ENCODE measurements at regions not wholly inside any gene's neighbourhood (a gene's known extent, or its start where the extent isn't known, plus 50 kb on each side); places are given as distances from the start of the nearest gene placed in this dataset.
A peak's percentile ranks its signal among the peaks of the same experiment; 100 is the strongest.
"Not testable (repeated sequence)": the region's sequence is repeated elsewhere in the genome, so short reads cannot be mapped to it uniquely, and the experiment has no call there.

DNA sequence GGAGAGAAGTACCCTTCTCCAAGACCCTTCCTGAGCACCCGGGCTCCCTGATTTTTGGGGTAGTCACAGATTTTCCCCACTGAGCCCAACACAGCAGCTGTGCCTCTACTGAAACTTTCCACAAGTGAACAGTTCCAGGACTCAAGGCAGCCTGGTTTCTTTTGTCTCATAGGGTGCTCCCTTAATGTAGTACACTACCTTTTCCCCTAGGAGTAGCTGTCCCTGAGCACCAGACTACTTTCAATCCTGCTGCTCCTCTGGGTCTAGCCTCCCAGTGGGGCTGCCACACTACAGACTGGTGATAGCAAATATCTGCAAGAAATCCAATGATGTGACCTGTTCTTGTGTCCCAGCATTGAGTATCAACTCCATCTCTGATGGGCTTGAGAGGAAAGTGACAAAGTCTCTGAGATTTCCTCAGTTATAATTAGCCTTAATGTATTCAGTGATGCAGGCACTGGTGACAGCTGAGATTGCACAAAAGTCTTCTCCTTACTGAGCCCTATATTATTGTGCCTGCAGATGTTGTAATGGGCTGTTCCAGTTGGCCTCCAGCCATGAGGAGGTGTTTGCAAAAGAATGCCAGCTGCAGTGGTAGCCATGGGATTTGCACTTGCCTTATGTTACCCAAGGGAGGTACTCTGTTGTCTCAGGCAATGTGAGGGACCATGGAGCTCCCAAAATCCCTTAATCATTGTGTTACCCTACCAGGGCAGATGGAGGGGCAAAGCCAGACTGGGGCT lies 1802.5 kb downstream of the EFNA5 start:
- H3K4me3 ChIP-seq (ENCODE audit: low read depth, low read length) = no peak overlapping the region
- peak; percentile 35 for DNase-seq (ENCODE audit: low read depth)
- TF ChIP-seq, protein P1, sequence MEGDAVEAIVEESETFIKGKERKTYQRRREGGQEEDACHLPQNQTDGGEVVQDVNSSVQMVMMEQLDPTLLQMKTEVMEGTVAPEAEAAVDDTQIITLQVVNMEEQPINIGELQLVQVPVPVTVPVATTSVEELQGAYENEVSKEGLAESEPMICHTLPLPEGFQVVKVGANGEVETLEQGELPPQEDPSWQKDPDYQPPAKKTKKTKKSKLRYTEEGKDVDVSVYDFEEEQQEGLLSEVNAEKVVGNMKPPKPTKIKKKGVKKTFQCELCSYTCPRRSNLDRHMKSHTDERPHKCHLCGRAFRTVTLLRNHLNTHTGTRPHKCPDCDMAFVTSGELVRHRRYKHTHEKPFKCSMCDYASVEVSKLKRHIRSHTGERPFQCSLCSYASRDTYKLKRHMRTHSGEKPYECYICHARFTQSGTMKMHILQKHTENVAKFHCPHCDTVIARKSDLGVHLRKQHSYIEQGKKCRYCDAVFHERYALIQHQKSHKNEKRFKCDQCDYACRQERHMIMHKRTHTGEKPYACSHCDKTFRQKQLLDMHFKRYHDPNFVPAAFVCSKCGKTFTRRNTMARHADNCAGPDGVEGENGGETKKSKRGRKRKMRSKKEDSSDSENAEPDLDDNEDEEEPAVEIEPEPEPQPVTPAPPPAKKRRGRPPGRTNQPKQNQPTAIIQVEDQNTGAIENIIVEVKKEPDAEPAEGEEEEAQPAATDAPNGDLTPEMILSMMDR (conservative IDR thresholded peaks at IDR 0.05; ENCODE audit: low read depth, low read length) = peak; percentile 14

DNA sequence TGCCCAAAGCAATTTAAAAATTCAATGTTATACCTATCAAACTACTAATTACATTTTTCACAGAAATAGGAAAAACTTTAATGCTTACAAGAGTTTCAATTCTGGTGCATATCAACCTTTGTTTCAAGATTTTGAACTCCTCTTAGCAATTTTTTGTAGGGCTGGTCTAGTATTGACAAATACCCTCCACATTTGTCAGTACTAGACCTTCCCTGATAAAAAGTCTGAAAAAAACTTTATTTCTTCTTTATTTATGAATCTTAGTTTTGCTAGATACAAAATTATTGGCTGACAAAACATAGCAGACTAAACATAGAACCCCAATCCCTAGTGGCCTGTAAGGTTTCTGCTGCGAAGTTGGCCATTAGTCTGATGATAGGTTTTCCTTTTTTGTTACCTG lies 1804.9 kb downstream of the EFNA5 start:
- TF ChIP-seq, protein P1 (conservative IDR thresholded peaks at IDR 0.05; ENCODE audit: low read depth, low read length) = no peak
- DNase-seq (ENCODE audit: low read depth) = no peak
- H3K4me3 ChIP-seq (ENCODE audit: low read depth, low read length) = no peak overlapping the region

DNA sequence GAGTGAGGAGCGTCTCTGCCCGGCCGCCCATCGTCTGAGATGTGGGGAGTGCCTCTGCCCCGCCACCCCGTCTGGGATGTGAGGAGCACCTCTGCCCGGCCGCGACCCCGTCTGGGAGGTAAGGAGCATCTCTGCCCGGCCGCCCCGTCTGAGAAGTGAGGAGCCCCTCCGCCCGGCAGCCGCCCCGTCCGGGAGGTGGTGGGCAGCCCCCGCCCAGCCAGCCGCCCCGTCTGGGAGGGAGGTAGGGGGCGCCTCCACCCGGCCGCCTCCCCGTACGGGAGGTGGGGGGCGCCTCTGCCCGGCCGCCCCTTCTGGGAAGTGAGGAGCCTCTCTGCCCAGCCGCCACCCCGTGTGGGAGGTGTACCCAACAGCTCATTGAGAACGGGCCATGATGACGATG lies 1811.4 kb downstream of the EFNA5 start:
- not testable (repeated sequence) for H3K4me3 ChIP-seq (ENCODE audit: low read depth, low read length)

DNA sequence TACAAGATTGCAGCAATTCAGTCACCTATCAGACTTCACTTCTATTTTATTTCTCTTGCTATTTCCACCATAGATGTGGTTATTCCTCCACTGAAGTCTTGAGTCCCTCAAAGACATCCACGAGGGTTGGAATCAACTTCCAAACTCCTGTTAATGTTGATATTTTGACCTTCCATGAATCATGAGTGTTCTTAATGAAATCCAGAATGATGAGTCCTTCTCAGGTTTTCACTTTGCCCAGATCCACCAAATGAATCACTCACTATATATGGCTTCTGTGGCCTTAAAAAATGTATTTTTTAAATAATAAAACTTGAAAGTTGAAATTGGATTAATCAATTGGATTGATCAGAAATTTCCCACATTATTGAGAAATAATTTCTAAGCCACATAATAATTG lies 1821.0 kb downstream of the EFNA5 start:
- TF ChIP-seq, protein P1 (conservative IDR thresholded peaks at IDR 0.05; ENCODE audit: low read depth, low read length) = no peak
- H3K4me3 ChIP-seq (ENCODE audit: low read depth, low read length) = no peak overlapping the region
- peak; percentile 16 for DNase-seq (ENCODE audit: low read depth)

More for the DNA sequence above, 1811.4 kb downstream of the EFNA5 start:
- DNase-seq (ENCODE audit: low read depth) = not testable (repeated sequence)

DNA sequence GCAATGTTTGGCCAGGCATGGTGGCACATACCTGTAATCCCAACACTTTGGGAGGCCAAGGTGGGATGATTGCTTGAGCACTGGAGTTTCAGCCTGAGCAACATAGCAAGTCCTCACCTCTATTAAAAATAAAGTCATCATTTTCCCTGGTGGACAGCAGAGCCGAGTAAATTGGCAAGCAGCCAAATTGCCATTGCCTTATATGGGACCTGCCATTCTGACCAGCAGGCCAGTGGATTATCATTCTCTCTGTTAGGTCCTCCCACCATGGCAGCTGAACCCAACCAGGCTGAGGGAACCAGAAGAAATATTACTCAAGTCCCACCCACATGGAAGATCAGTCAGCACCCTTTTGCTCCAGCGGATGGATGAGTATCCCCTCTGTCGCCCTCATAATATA lies 1829.9 kb downstream of the EFNA5 start:
- TF ChIP-seq, protein P1 (conservative IDR thresholded peaks at IDR 0.05; ENCODE audit: low read depth, low read length) = no peak
- peak; percentile 37 for DNase-seq (ENCODE audit: low read depth)
- no peak overlapping the region for H3K4me3 ChIP-seq (ENCODE audit: low read depth, low read length)

DNA sequence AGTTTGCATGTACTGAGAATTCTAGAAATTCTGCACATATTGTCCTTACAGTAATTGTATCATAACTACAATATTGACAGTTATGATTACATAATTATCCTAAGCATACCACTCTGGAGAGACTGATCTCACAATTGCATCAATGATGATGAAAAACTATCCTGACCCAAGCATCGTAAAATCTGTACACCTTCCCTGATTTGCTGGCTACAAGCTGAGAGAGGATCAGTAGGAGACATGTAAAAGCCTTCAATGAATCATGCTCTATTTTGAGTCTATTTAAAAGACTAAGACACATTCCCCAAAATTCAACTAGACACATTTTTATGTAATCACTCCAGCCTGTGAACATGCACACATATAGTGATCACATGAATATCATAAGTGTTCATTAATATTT lies 1833.8 kb downstream of the EFNA5 start:
- TF ChIP-seq, protein P1 (conservative IDR thresholded peaks at IDR 0.05; ENCODE audit: low read depth, low read length) = no peak
- H3K4me3 ChIP-seq (ENCODE audit: low read depth, low read length) = no peak overlapping the region

DNA sequence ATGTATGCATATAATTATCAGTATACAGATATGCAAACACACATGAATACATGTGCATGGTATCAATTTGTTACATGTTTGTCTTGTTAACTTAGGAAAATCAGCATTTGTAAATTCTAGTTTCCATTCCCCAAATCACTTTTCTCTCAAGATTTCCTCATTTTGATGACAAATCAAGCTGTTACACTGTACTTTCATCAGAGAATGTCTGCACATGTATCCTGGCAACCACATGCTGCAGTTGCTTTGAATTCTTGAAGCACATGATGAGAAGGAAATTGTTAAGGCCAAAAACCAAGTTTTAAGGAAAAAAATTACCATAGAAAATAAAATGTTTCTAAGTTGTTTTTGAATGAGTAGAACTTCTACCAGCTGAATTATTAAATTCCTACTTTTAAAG lies 1834.5 kb downstream of the EFNA5 start:
- DNase-seq (ENCODE audit: low read depth) = peak; percentile 87
- TF ChIP-seq, protein P1 (conservative IDR thresholded peaks at IDR 0.05; ENCODE audit: low read depth, low read length) = no peak
- no peak overlapping the region for H3K4me3 ChIP-seq (ENCODE audit: low read depth, low read length)

More for the DNA sequence above, 1833.8 kb downstream of the EFNA5 start:
- peak; percentile 22 for DNase-seq (ENCODE audit: low read depth)

All from choroid plexus epithelial cell (primary cell).